CD4-positive, alpha-beta T cell (primary cell): ENCODE measurements at regions not wholly inside any gene's neighbourhood (a gene's known extent, or its start where the extent isn't known, plus 50 kb on each side); places are given as distances from the start of the nearest gene placed in this dataset.

Experiments used
- ATAC-seq: fragments of 200-7000 bp; cut with Tn5 transposase; one replicate; pipeline ENCODE4 v1.10.0; 2022; ENCODE audit warnings: mild to moderate bottlenecking; ENCODE audit not compliant: poor library complexity
- CTCF ChIA-PET: fragments of 350-600 bp; sonication (Branson Sonifier 250); formaldehyde crosslinking; loops from one replicate; lab custom pipeline; 2021; ENCODE audit warnings: antibody characterized with exemption, inconsistent platforms; lab: Charles Lee
- POLR2A ChIA-PET: fragments of 350-600 bp; sonication (Branson Sonifier 250); formaldehyde crosslinking; loops from one replicate; lab custom pipeline; 2021; ENCODE audit warnings: antibody characterized with exemption, inconsistent platforms; lab: Charles Lee
- DNase-seq, 14 experiments: peaks; one replicate each; pipeline ENCODE4 v3.0.0-alpha.2; 2013 to 2020; ENCODE audit warnings: mixed read lengths in 2 of 14
- H3K27ac ChIP-seq, 2 donors: one replicate each; pipeline versions ENCODE4 v1.5.1 to v1.7.0; 2013; ENCODE audit warnings: low read length in 2 of 2, low read depth in 1 of 2, mild to moderate bottlenecking in 1 of 2
- H3K27me3 ChIP-seq, 2 experiments: 1 replicate in 1 of 2; 2 replicates in 1 of 2; pipeline versions ENCODE4 v1.6.1 to v1.7.0; 2013; ENCODE audit warnings: low read length in 2 of 2, control low read depth in 1 of 2, mild to moderate bottlenecking in 1 of 2, moderate library complexity in 1 of 2; ENCODE audit not compliant: insufficient read depth in 2 of 2, control insufficient read depth in 1 of 2
- H3K36me3 ChIP-seq: one replicate; pipeline ENCODE4 v1.6.1; 2013; ENCODE audit warnings: low read length, control low read depth; ENCODE audit not compliant: insufficient read depth
- H3K4me1 ChIP-seq: one replicate; pipeline ENCODE4 v1.6.1; 2013; ENCODE audit warnings: low read length, control low read depth; ENCODE audit not compliant: insufficient read depth
- H3K4me3 ChIP-seq: one replicate; pipeline ENCODE4 v1.5.1; 2013; ENCODE audit warnings: mild to moderate bottlenecking, low read length, moderate library complexity
- H3K9me3 ChIP-seq, 2 experiments: 1 replicate in 1 of 2; 2 replicates in 1 of 2; pipeline versions ENCODE4 v1.6.1 to v1.7.0; 2013; ENCODE audit warnings: low read length in 2 of 2, mild to moderate bottlenecking in 2 of 2, control low read depth in 1 of 2, moderate library complexity in 1 of 2; ENCODE audit not compliant: control insufficient read depth in 1 of 2, insufficient read depth in 1 of 2
- H3K27ac Mint-ChIP-seq: one replicate; pipeline ENCODE4 v1.8.0; 2020; ENCODE audit warnings: mixed read lengths
- H3K27me3 Mint-ChIP-seq: one replicate; pipeline ENCODE4 v1.8.0; 2021; ENCODE audit warnings: mixed read lengths
- H3K36me3 Mint-ChIP-seq: one replicate; pipeline ENCODE4 v1.8.0; 2021; ENCODE audit warnings: low read depth, mixed read lengths
- H3K4me1 Mint-ChIP-seq: one replicate; pipeline ENCODE4 v1.8.0; 2021; ENCODE audit warnings: low read depth, mixed read lengths
- H3K4me3 Mint-ChIP-seq: one replicate; pipeline ENCODE4 v1.8.0; 2020; ENCODE audit warnings: mild to moderate bottlenecking, mixed read lengths
- H3K9me3 Mint-ChIP-seq: one replicate; pipeline ENCODE4 v1.8.0; 2020; ENCODE audit warnings: mixed read lengths
- intact Hi-C, 2 experiments: fragments of 100-400 bp; cut with DNase I in 1 of 2; cut with micrococcal nuclease in 1 of 2; formaldehyde crosslinking; loops; one replicate each; pipeline versions ENCODE4 v1.15.1 to v1.9.0; 2023 to 2025; cut with DNase I, micrococcal nuclease
- TF ChIP-seq, protein P1 (sequence below): fragments of 200-600 bp; IDR thresholded peaks from one replicate; pipeline ENCODE4 v1.8.0; 2022; ENCODE audit warnings: antibody characterized with exemption, mild to moderate bottlenecking

DNA sequence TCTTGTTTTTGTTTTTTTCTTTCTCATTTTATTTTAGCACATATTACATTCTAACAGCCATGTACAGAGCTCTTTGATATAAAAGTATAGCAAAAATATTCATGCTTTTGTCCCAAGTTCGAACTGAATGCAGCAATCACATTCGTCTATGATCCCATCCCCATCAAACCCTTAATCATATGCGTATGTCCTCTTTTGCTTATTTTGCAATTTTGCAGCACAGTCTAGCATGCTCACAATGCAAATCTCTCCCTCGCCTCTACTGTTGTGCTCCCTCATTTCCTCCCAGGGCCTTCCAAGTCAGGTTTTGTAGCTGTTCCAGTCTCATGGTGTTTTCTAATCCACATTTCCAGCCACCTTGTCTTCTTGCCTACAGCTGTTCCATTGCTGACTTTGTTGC, 144.6 kb upstream of the VEPH1 start:
- Mint-ChIP-seq H3K4me1 (no peaks in the 10 kb centered on the region), H3K4me3 (no peak overlapping the region), H3K36me3 (no peaks in the 10 kb centered on the region), H3K27me3 (no peaks in the 10 kb centered on the region), H3K9me3 (no peaks in the 10 kb centered on the region), H3K27ac (no peak overlapping the region)
- intact Hi-C loops: no loop called here
- CTCF ChIA-PET: interaction anchor here (0.5 kb wide), 1 partner anchor 32 kb away, joined by 5 read pairs; no protein-coding TSS in a partner anchor
- Histone ChIP-seq H3K36me3 (no peaks in the 10 kb centered on the region), H3K27ac (no peak overlapping the region), H3K9me3 (no peaks in the 10 kb centered on the region), H3K4me3 (no peak overlapping the region), H3K4me1 (no peaks in the 10 kb centered on the region), H3K27me3 (no peaks in the 10 kb centered on the region)
- DNase-seq (no peak), ATAC-seq (no peak)
- POLR2A ChIA-PET: no interaction called here
- TF ChIP-seq, protein P1, sequence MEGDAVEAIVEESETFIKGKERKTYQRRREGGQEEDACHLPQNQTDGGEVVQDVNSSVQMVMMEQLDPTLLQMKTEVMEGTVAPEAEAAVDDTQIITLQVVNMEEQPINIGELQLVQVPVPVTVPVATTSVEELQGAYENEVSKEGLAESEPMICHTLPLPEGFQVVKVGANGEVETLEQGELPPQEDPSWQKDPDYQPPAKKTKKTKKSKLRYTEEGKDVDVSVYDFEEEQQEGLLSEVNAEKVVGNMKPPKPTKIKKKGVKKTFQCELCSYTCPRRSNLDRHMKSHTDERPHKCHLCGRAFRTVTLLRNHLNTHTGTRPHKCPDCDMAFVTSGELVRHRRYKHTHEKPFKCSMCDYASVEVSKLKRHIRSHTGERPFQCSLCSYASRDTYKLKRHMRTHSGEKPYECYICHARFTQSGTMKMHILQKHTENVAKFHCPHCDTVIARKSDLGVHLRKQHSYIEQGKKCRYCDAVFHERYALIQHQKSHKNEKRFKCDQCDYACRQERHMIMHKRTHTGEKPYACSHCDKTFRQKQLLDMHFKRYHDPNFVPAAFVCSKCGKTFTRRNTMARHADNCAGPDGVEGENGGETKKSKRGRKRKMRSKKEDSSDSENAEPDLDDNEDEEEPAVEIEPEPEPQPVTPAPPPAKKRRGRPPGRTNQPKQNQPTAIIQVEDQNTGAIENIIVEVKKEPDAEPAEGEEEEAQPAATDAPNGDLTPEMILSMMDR: no peak

DNA sequence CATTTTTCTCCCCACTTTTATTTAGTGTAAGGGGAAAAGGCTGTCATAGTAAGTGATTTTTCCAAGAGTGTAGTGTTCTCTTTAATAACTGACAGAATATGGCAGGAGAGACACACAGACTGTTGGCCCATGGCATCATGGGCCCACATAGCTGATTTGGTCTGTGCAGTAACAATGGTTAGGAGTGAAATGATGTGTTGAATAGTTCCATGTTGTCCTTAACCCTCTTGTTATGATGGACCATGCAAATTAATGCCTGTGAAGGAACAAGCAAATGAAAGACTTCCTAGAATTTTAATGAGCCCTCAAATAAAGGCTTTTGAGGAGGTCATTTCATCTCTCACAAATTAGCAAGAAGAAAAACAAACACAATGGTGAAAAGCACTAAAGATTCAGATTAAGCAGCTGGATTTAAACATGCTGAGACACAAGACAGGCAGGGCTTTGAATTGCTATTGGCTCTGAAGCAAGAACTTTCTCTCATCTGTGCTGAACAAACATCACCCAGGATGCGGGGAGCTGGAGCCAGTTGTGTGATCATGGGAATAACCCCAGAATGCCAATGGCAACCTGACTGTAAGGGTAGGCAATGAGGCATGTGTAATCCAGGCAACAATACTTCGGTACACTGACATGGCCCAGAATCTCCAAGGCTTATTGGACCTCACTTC, 136.7 kb upstream of the VEPH1 start:
- H3K36me3 Mint-ChIP-seq: no peaks in the 10 kb centered on the region
- Histone ChIP-seq H3K36me3 (no peaks in the 10 kb centered on the region), H3K27me3 (no peaks in the 10 kb centered on the region), H3K27ac (no peak overlapping the region), H3K9me3 (no peaks in the 10 kb centered on the region), H3K4me1 (no peaks in the 10 kb centered on the region), H3K4me3 (no peak overlapping the region)
- H3K27ac Mint-ChIP-seq: no peak overlapping the region
- H3K4me1 Mint-ChIP-seq: no peaks in the 10 kb centered on the region
- POLR2A ChIA-PET: no interaction called here
- TF ChIP-seq, protein P1: no peak
- CTCF ChIA-PET: no interaction called here
- H3K9me3 Mint-ChIP-seq: peaks cover 3% of the 10 kb centered on the region
- intact Hi-C loops: no loop called here
- no peak overlapping the region for H3K4me3 Mint-ChIP-seq
- DNase-seq: no peak
- no peak for ATAC-seq
- H3K27me3 Mint-ChIP-seq: peaks cover 14% of the 10 kb centered on the region

DNA sequence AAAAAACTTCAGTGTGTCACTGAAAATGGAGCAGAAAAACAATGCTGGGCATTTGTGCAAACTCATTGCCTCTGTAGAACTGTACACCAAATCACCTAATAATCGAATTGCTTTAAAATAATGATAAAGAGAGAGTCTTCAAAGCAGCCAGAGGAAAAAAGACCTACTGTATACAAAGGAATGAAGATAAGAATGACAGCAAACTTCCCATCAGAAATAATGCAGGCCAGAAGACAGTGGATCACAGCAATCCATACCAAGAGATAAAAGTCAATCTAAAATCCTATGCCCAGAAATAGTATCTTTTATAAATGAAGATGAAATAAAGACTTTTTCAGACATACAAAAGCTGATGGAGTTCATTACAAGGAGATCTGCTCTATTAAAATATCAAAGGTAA, 134.7 kb upstream of the VEPH1 start:
- Mint-ChIP-seq H3K36me3 (no peaks in the 10 kb centered on the region), H3K27ac (no peak overlapping the region), H3K4me1 (no peaks in the 10 kb centered on the region), H3K9me3 (peaks cover 3% of the 10 kb centered on the region), H3K27me3 (peaks cover 16% of the 10 kb centered on the region), H3K4me3 (no peak overlapping the region)
- intact Hi-C loops: no loop called here
- ATAC-seq (no peak), DNase-seq (no peak)
- Histone ChIP-seq H3K4me1 (no peaks in the 10 kb centered on the region), H3K9me3 (no peaks in the 10 kb centered on the region), H3K27ac (no peak overlapping the region), H3K4me3 (no peak overlapping the region), H3K27me3 (no peaks in the 10 kb centered on the region), H3K36me3 (no peaks in the 10 kb centered on the region)
- ChIA-PET CTCF (no interaction called here), POLR2A (no interaction called here)
- TF ChIP-seq, protein P1: no peak
